Head of caudate nucleus (tissue), 42 donors: ENCODE measurements at regions not wholly inside any gene's neighbourhood (a gene's known extent, or its start where the extent isn't known, plus 50 kb on each side); places are given as distances from the start of the nearest gene placed in this dataset.

Source experiments
- DNase-seq, 42 donors: peaks; one replicate each; pipeline versions ENCODE4 v3.0.0 to v3.0.0-alpha.2; 2020 to 2021; ENCODE audit warnings: mixed read lengths in 7 of 42
- intact Hi-C: fragments of 100-400 bp; cut with DNase I; formaldehyde crosslinking; loops from one replicate; pipeline ENCODE4 v1.15.0; 2022

GRCh38 chr16:8237452-8237851, 352.9 kb downstream of the TMEM114 start:
- no peak for DNase-seq
- intact Hi-C loops: no loop called here

- peak in 28 of 42 donors; percentile 3 to 78 (median 38) for DNase-seq
- intact Hi-C loops: no loop called here
Measured at GRCh38 chr16:8236816-8237215, 353.5 kb downstream of the TMEM114 start.

- intact Hi-C loops: no loop called here
Measured at GRCh38 chr16:8230497-8230896, 359.8 kb downstream of the TMEM114 start.

GRCh38 chr16:8229011-8229520, 361.2 kb downstream of the TMEM114 start:
- intact Hi-C loops: no loop called here
- DNase-seq: no peak

More at GRCh38 chr16:8230497-8230896, 359.8 kb downstream of the TMEM114 start:
- peak in 3 of 42 donors; percentile 10 to 18 (median 16) for DNase-seq

- no peak for DNase-seq
- intact Hi-C loops: no loop called here
Measured at GRCh38 chr16:8217201-8217600, 373.1 kb downstream of the TMEM114 start.

- intact Hi-C loops: no loop called here
- no peak for DNase-seq
Measured at GRCh38 chr16:8204769-8205168, 385.5 kb downstream of the TMEM114 start.

- DNase-seq: no peak
- intact Hi-C loops: no loop called here
Measured at GRCh38 chr16:8204096-8204495, 386.2 kb downstream of the TMEM114 start.

- intact Hi-C loops: no loop called here
- DNase-seq: no peak
Measured at GRCh38 chr16:8203101-8203500, 387.2 kb downstream of the TMEM114 start.

- DNase-seq: no peak
- intact Hi-C loops: no loop called here
Measured at GRCh38 chr16:8200839-8201238, 389.5 kb downstream of the TMEM114 start.

- intact Hi-C loops: no loop called here
- DNase-seq: no peak
Measured at GRCh38 chr16:8199390-8199789, 390.9 kb downstream of the TMEM114 start.

GRCh38 chr16:8194794-8195193, 395.5 kb downstream of the TMEM114 start:
- DNase-seq: peak in 7 of 42 donors; percentile 8 to 39 (median 15)
- intact Hi-C loops: no loop called here

GRCh38 chr16:8188841-8189240, 401.5 kb downstream of the TMEM114 start:
- no peak for DNase-seq
- intact Hi-C loops: no loop called here

GRCh38 chr16:8187782-8188372, 402.4 kb downstream of the TMEM114 start:
- DNase-seq: no peak
- intact Hi-C loops: no loop called here

GRCh38 chr16:8184854-8185253, 405.5 kb downstream of the TMEM114 start:
- intact Hi-C loops: no loop called here
- no peak for DNase-seq

- DNase-seq: no peak
- intact Hi-C loops: no loop called here
Measured at GRCh38 chr16:8183176-8184099, 406.9 kb downstream of the TMEM114 start.

- intact Hi-C loops: no loop called here
- no peak for DNase-seq
Measured at GRCh38 chr16:8182761-8183160, 407.6 kb downstream of the TMEM114 start.

GRCh38 chr16:8179615-8180014, 410.7 kb downstream of the TMEM114 start:
- DNase-seq: no peak
- intact Hi-C loops: loop anchor here (10.0 kb wide), 1 partner anchor 1495 kb away; no protein-coding TSS in a partner anchor

GRCh38 chr16:8178271-8178670, 412.0 kb downstream of the TMEM114 start:
- no peak for DNase-seq
- intact Hi-C loops: loop anchor here (10.0 kb wide), 1 partner anchor 1493 kb away; no protein-coding TSS in a partner anchor

GRCh38 chr16:8175411-8175810, 414.9 kb downstream of the TMEM114 start:
- DNase-seq: no peak
- intact Hi-C loops: loop anchor here (10.0 kb wide), 1 partner anchor 1491 kb away; no protein-coding TSS in a partner anchor

GRCh38 chr16:8173111-8173644, 417.1 kb downstream of the TMEM114 start:
- peak; percentile 56 to 92 (median 79) for DNase-seq
- intact Hi-C loops: loop anchor here (10.0 kb wide), 1 partner anchor 1488 kb away; no protein-coding TSS in a partner anchor
